Trophoblast cell (in vitro differentiated cells and primary cell): ENCODE measurements at regions not wholly inside any gene's neighbourhood (a gene's known extent, or its start where the extent isn't known, plus 50 kb on each side); places are given as distances from the start of the nearest gene placed in this dataset.

Source experiments
- DNase-seq, 2 donors: peaks; one replicate each; pipeline ENCODE4 v3.0.0-alpha.2; 2016
- H2AFZ ChIP-seq: 2 replicates; pipeline ENCODE4 v1.6.1; 2013; ENCODE audit warnings: low read length, moderate library complexity, mild to moderate bottlenecking; ENCODE audit not compliant: insufficient read depth, poor library complexity
- H2AK5ac ChIP-seq: 2 replicates; pipeline ENCODE4 v1.6.1; 2013; ENCODE audit warnings: mild to moderate bottlenecking, low read length
- H2BK120ac ChIP-seq: 2 replicates; pipeline ENCODE4 v1.6.1; 2013; ENCODE audit warnings: low read length, mild to moderate bottlenecking, moderate library complexity; ENCODE audit not compliant: insufficient read depth, poor library complexity
- H2BK12ac ChIP-seq: 2 replicates; pipeline ENCODE4 v1.6.1; 2013; ENCODE audit warnings: mild to moderate bottlenecking, low read length, moderate library complexity
- H2BK5ac ChIP-seq: 2 replicates; pipeline ENCODE4 v1.6.1; 2013; ENCODE audit warnings: low read length, low read depth, moderate library complexity, mild to moderate bottlenecking; ENCODE audit not compliant: poor library complexity
- H3K14ac ChIP-seq: 2 replicates; pipeline ENCODE4 v1.6.1; 2013; ENCODE audit warnings: mild to moderate bottlenecking, low read length
- H3K18ac ChIP-seq: 2 replicates; pipeline ENCODE4 v1.6.1; 2013; ENCODE audit warnings: mild to moderate bottlenecking, low read length
- H3K23ac ChIP-seq: 2 replicates; pipeline ENCODE4 v1.6.1; 2013; ENCODE audit warnings: low read length
- H3K27ac ChIP-seq: 2 replicates; pipeline ENCODE4 v1.5.1; 2013; ENCODE audit warnings: low read depth, mild to moderate bottlenecking, inconsistent platforms, low read length, moderate library complexity
- H3K27me3 ChIP-seq: 2 replicates; pipeline ENCODE4 v1.6.1; 2013; ENCODE audit warnings: inconsistent platforms, mild to moderate bottlenecking, low read length, moderate library complexity; ENCODE audit not compliant: insufficient read depth
- H3K36me3 ChIP-seq, 2 experiments: 1 replicate in 1 of 2; 2 replicates in 1 of 2; pipeline ENCODE4 v1.6.1; 2013; ENCODE audit warnings: low read length in 2 of 2, mild to moderate bottlenecking in 2 of 2, moderate library complexity in 1 of 2; ENCODE audit not compliant: insufficient read depth in 2 of 2, control insufficient read depth in 1 of 2
- H3K4ac ChIP-seq: 2 replicates; pipeline ENCODE4 v1.6.1; 2013; ENCODE audit warnings: low read depth, mild to moderate bottlenecking, low read length, moderate library complexity
- H3K4me1 ChIP-seq, 2 experiments: 1 replicate in 1 of 2; 2 replicates in 1 of 2; pipeline ENCODE4 v1.6.1; 2013; ENCODE audit warnings: low read length in 2 of 2, mild to moderate bottlenecking in 2 of 2, moderate library complexity in 1 of 2; ENCODE audit not compliant: insufficient read depth in 2 of 2, control insufficient read depth in 1 of 2
- H3K4me2 ChIP-seq: 2 replicates; pipeline ENCODE4 v1.6.1; 2013; ENCODE audit warnings: inconsistent platforms, mild to moderate bottlenecking, low read length, moderate library complexity
- H3K4me3 ChIP-seq: 2 replicates; pipeline ENCODE4 v1.5.1; 2013; ENCODE audit warnings: mild to moderate bottlenecking, low read depth, low read length, inconsistent platforms
- H3K79me1 ChIP-seq: one replicate; pipeline ENCODE4 v1.6.1; 2013; ENCODE audit warnings: low read length
- H3K79me2 ChIP-seq: 2 replicates; pipeline ENCODE4 v1.6.1; 2013; ENCODE audit warnings: low read length, mild to moderate bottlenecking; ENCODE audit not compliant: control insufficient read depth, insufficient read depth, poor library complexity
- H3K9ac ChIP-seq: 2 replicates; pipeline ENCODE4 v1.6.1; 2013; ENCODE audit warnings: mild to moderate bottlenecking, low read length
- H3K9me3 ChIP-seq: 2 replicates; pipeline ENCODE4 v1.6.1; 2013; ENCODE audit warnings: low read depth, mild to moderate bottlenecking, control low read depth, inconsistent platforms, low read length; ENCODE audit not compliant: insufficient read depth
- H4K12ac ChIP-seq: 2 replicates; pipeline ENCODE4 v1.6.1; 2013; ENCODE audit warnings: low read depth, mild to moderate bottlenecking, low read length, moderate library complexity
- H4K8ac ChIP-seq: 2 replicates; pipeline ENCODE4 v1.6.1; 2013; ENCODE audit warnings: low read depth, mild to moderate bottlenecking, low read length, moderate library complexity
- H4K91ac ChIP-seq: one replicate; pipeline ENCODE4 v1.6.1; 2013; ENCODE audit warnings: low read depth, mild to moderate bottlenecking, low read length, moderate library complexity
- WGBS: extraction: QIAGEN DNeasy Blood & Tissue Kit; methylation state at CpG from one replicate; pipeline ENCODE4 v1.1.7; 2013; ENCODE audit warnings: missing lambda C conversion rate; ENCODE audit not compliant: insufficient read length, insufficient coverage; ENCODE audit errors: extremely low coverage; 5-methylcytosine and 5-hydroxymethylcytosine counted together

GRCh38 chr1:30637183-30637980 lies 86.0 kb downstream of the MATN1 start:
- H3K14ac ChIP-seq: no peak overlapping the region
- no CpG with 5 or more reads among the region's 12 CpGs for WGBS
- DNase-seq: no peak

GRCh38 chr1:30636621-30637020 lies 86.8 kb downstream of the MATN1 start:
- no peak overlapping the region for H2BK12ac ChIP-seq
- H4K8ac ChIP-seq: no peak overlapping the region
- WGBS: no CpG with 5 or more reads among the region's 5 CpGs
- no peak overlapping the region for H2AK5ac ChIP-seq
- H2BK120ac ChIP-seq: no peak overlapping the region
- H3K9me3 ChIP-seq: peaks cover 2% of the 10 kb centered on the region
- H3K23ac ChIP-seq: no peak overlapping the region
- no peak overlapping the region for H2AFZ ChIP-seq
- H3K27me3 ChIP-seq: no peaks in the 10 kb centered on the region
- no peak overlapping the region for H4K91ac ChIP-seq
- no peaks in the 10 kb centered on the region for H3K36me3 ChIP-seq
- H3K4me2 ChIP-seq: no peak overlapping the region
- H3K14ac ChIP-seq: no peak overlapping the region
- no peak overlapping the region for H3K4me3 ChIP-seq
- no peaks in the 10 kb centered on the region for H3K4me1 ChIP-seq
- no peak overlapping the region for H3K9ac ChIP-seq
- H3K18ac ChIP-seq: no peak overlapping the region
- no peaks in the 10 kb centered on the region for H3K79me1 ChIP-seq
- DNase-seq: no peak
- H4K12ac ChIP-seq: no peak overlapping the region
- no peaks in the 10 kb centered on the region for H3K79me2 ChIP-seq
- H3K4ac ChIP-seq: no peak overlapping the region
- H2BK5ac ChIP-seq: no peak overlapping the region
- no peak overlapping the region for H3K27ac ChIP-seq

More at GRCh38 chr1:30637183-30637980, 86.0 kb downstream of the MATN1 start:
- Histone ChIP-seq H2AFZ (no peak overlapping the region), H2AK5ac (no peak overlapping the region), H2BK120ac (no peak overlapping the region), H3K4me2 (no peak overlapping the region), H3K27me3 (no peaks in the 10 kb centered on the region), H3K18ac (no peak overlapping the region), H3K79me2 (no peaks in the 10 kb centered on the region), H3K36me3 (no peaks in the 10 kb centered on the region), H4K8ac (no peak overlapping the region), H3K79me1 (no peaks in the 10 kb centered on the region), H4K12ac (no peak overlapping the region), H3K4me1 (no peaks in the 10 kb centered on the region), H3K27ac (no peak overlapping the region), H2BK12ac (no peak overlapping the region), H4K91ac (no peak overlapping the region), H3K23ac (no peak overlapping the region), H2BK5ac (no peak overlapping the region), H3K4ac (no peak overlapping the region), H3K4me3 (no peak overlapping the region), H3K9ac (no peak overlapping the region), H3K9me3 (peaks cover 2% of the 10 kb centered on the region)

GRCh38 chr1:30635391-30635975 lies 87.9 kb downstream of the MATN1 start:
- no peak overlapping the region for H3K4me3 ChIP-seq
- no peaks in the 10 kb centered on the region for H3K4me1 ChIP-seq
- no peaks in the 10 kb centered on the region for H3K27me3 ChIP-seq
- H4K8ac ChIP-seq: no peak overlapping the region
- no peak overlapping the region for H2BK5ac ChIP-seq
- no peak overlapping the region for H4K12ac ChIP-seq
- no peaks in the 10 kb centered on the region for H3K79me2 ChIP-seq
- no peaks in the 10 kb centered on the region for H3K36me3 ChIP-seq
- no peak overlapping the region for H3K23ac ChIP-seq
- H3K4ac ChIP-seq: no peak overlapping the region
- no peak overlapping the region for H2AK5ac ChIP-seq
- H3K14ac ChIP-seq: no peak overlapping the region
- no peak for DNase-seq
- H4K91ac ChIP-seq: no peak overlapping the region
- no peak overlapping the region for H3K18ac ChIP-seq
- H3K79me1 ChIP-seq: no peaks in the 10 kb centered on the region
- H2BK120ac ChIP-seq: no peak overlapping the region
- no peak overlapping the region for H3K27ac ChIP-seq
- no CpG with 5 or more reads among the region's 8 CpGs for WGBS
- H2AFZ ChIP-seq: no peak overlapping the region
- H3K4me2 ChIP-seq: no peak overlapping the region
- H2BK12ac ChIP-seq: no peak overlapping the region
- no peak overlapping the region for H3K9ac ChIP-seq
- H3K9me3 ChIP-seq: peaks cover 2% of the 10 kb centered on the region

- Histone ChIP-seq H3K4ac (no peak overlapping the region), H2BK120ac (no peak overlapping the region), H4K91ac (no peak overlapping the region), H3K36me3 (no peaks in the 10 kb centered on the region), H3K79me1 (no peaks in the 10 kb centered on the region), H3K27me3 (no peaks in the 10 kb centered on the region), H2BK5ac (no peak overlapping the region), H4K8ac (no peak overlapping the region), H2AK5ac (no peak overlapping the region), H3K9me3 (peaks cover 2% of the 10 kb centered on the region), H3K4me1 (no peaks in the 10 kb centered on the region), H3K4me2 (no peak overlapping the region), H3K27ac (no peak overlapping the region), H3K4me3 (peak overlapping the region; percentile 37), H3K23ac (no peak overlapping the region), H3K14ac (no peak overlapping the region), H3K9ac (no peak overlapping the region), H2BK12ac (no peak overlapping the region), H3K18ac (no peak overlapping the region), H3K79me2 (no peaks in the 10 kb centered on the region), H4K12ac (no peak overlapping the region), H2AFZ (no peak overlapping the region)
- no peak for DNase-seq
- no CpG with 5 or more reads among the region's 5 CpGs for WGBS
Observed at GRCh38 chr1:30634507-30634906, 88.9 kb downstream of the MATN1 start.
